ENCODE measurements at regions not wholly inside any gene's neighbourhood (a gene's known extent, or its start where the extent isn't known, plus 50 kb on each side); places are given as distances from the start of the nearest gene placed in this dataset.

DNA sequence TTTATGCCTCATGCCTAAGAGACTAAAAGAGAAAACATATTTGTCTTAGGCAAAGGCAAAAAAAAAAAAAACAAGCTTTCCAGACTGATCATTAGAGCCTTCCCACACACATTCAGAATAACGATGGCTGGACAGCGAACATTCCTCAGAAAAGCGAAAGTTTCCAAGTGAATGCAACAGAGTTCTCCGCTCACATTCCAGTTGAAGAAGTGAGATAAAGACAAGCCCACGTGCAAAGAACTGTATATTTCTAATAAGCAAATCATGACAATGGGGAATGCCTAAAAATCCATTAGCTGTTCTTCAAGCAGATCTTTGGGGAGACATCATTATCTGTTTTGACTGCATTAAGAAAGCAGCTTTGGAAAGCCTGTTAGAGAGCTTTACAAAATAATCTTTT lies 347.9 kb downstream of the METTL4 start:
- H3K36me3 Mint-ChIP-seq (ENCODE audit: low read depth) = no peaks in the 10 kb centered on the region
- Histone ChIP-seq H3K4me1 (ENCODE audit: control insufficient read depth, insufficient read depth, low read length) (no peaks in the 10 kb centered on the region), H3K36me3 (ENCODE audit: control insufficient read depth, insufficient read depth, low read length) (no peaks in the 10 kb centered on the region), H3K27ac (ENCODE audit: low read depth, low read length) (no peak overlapping the region), H3K4me3 (ENCODE audit: low read length) (no peak overlapping the region), H3K9ac (ENCODE audit: extremely low read depth, low read length, poor library complexity, severe bottlenecking) (no peak overlapping the region), H3K9me3 (ENCODE audit: control insufficient read depth, low read length) (no peaks in the 10 kb centered on the region), H3K27me3 (ENCODE audit: control insufficient read depth, insufficient read depth, low read length, poor library complexity, severe bottlenecking) (no peaks in the 10 kb centered on the region)
- no peak for TF ChIP-seq CTCF (conservative IDR thresholded peaks at IDR 0.05)
- no peaks in the 10 kb centered on the region for H3K9me3 Mint-ChIP-seq
- H3K27ac Mint-ChIP-seq = no peak overlapping the region
- WGBS, 2 experiments (ENCODE audit: insufficient coverage in 1 of 2, insufficient read length in 1 of 2) = 77 to 90% methylated on average over 5 of the region's 5 CpGs
- no peaks in the 10 kb centered on the region for H3K27me3 Mint-ChIP-seq (ENCODE audit: insufficient read depth)
- DNase-seq = no peak
- H3K4me3 Mint-ChIP-seq = no peak overlapping the region
- H3K4me1 Mint-ChIP-seq = peaks cover 8% of the 10 kb centered on the region

DNA sequence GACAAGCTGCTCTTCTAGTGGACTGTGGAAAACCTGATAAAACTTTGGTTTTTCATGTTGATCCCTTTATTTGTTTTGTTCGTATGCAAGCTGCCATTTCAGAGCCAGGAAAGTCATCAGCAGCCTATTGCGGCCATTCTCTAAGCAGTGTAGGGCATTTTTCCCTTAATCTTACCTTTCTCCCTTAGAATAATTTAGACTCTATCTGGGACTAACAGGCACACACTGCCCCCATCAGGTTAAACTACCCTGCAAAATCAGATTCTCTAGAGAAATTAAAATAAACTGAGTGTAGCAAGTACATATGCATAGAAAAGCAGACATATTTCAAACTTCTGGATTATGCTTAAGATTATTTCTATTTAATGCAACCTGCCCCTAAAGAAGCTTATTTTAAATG lies 347.5 kb downstream of the METTL4 start:
- no peak overlapping the region for H3K27ac Mint-ChIP-seq
- no peak overlapping the region for H3K27ac ChIP-seq (ENCODE audit: low read depth, low read length)
- peaks cover 3% of the 10 kb centered on the region for H3K9me3 Mint-ChIP-seq
- H3K9ac ChIP-seq (ENCODE audit: extremely low read depth, low read length, poor library complexity, severe bottlenecking) = no peak overlapping the region
- no peaks in the 10 kb centered on the region for H3K4me1 ChIP-seq (ENCODE audit: control insufficient read depth, insufficient read depth, low read length)
- H3K4me3 ChIP-seq (ENCODE audit: low read length) = no peak overlapping the region
- no peak overlapping the region for H3K4me3 Mint-ChIP-seq
- H3K9me3 ChIP-seq (ENCODE audit: control insufficient read depth, low read length) = peaks cover 1% of the 10 kb centered on the region
- peak; percentile 84 for TF ChIP-seq CTCF (conservative IDR thresholded peaks at IDR 0.05)
- peak; percentile 71 for DNase-seq
- no peaks in the 10 kb centered on the region for H3K27me3 ChIP-seq (ENCODE audit: control insufficient read depth, insufficient read depth, low read length, poor library complexity, severe bottlenecking)
- H3K27me3 Mint-ChIP-seq (ENCODE audit: insufficient read depth) = no peaks in the 10 kb centered on the region
- WGBS, 2 experiments (ENCODE audit: insufficient coverage in 1 of 2, insufficient read length in 1 of 2) = 49 to 60% methylated on average over 1 to 2 of the region's 2 CpGs
- H3K36me3 ChIP-seq (ENCODE audit: control insufficient read depth, insufficient read depth, low read length) = no peaks in the 10 kb centered on the region
- peaks cover 8% of the 10 kb centered on the region for H3K4me1 Mint-ChIP-seq
- H3K36me3 Mint-ChIP-seq (ENCODE audit: low read depth) = no peaks in the 10 kb centered on the region

DNA sequence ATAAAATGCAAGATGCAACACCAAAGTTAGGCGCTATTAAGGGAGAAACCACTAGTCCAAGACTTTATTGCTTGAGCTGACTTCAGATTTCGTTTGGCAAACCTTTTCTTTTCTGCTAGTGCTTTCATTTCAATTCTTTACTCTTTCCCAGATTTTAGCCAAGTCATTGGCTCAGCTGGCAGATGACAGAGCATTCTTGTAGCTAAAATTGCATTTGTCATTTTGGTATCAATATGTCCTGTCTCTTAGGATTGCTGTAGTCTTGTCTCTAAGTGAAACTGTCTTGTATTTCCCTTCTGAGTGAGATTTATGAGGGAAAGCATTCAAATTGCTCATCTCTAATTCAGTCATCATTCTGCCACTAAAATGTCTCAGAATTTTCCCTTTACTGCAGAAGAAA lies 335.1 kb downstream of the METTL4 start:
- DNase-seq = no peak
- WGBS, 2 experiments (ENCODE audit: insufficient coverage in 1 of 2, insufficient read length in 1 of 2) = 90 to 91% methylated on average over 2 of the region's 2 CpGs
- Histone ChIP-seq H3K36me3 (ENCODE audit: control insufficient read depth, insufficient read depth, low read length) (no peaks in the 10 kb centered on the region), H3K27ac (ENCODE audit: low read depth, low read length) (no peak overlapping the region), H3K4me3 (ENCODE audit: low read length) (no peak overlapping the region), H3K4me1 (ENCODE audit: control insufficient read depth, insufficient read depth, low read length) (no peaks in the 10 kb centered on the region), H3K27me3 (ENCODE audit: control insufficient read depth, insufficient read depth, low read length, poor library complexity, severe bottlenecking) (no peaks in the 10 kb centered on the region), H3K9me3 (ENCODE audit: control insufficient read depth, low read length) (peaks cover 8% of the 10 kb centered on the region), H3K9ac (ENCODE audit: extremely low read depth, low read length, poor library complexity, severe bottlenecking) (no peak overlapping the region)
- H3K27ac Mint-ChIP-seq = no peak overlapping the region
- no peak for TF ChIP-seq CTCF (conservative IDR thresholded peaks at IDR 0.05)
- H3K4me3 Mint-ChIP-seq = no peak overlapping the region
- H3K36me3 Mint-ChIP-seq (ENCODE audit: low read depth) = no peaks in the 10 kb centered on the region
- H3K4me1 Mint-ChIP-seq = no peaks in the 10 kb centered on the region
- peaks cover 1% of the 10 kb centered on the region for H3K9me3 Mint-ChIP-seq
- no peaks in the 10 kb centered on the region for H3K27me3 Mint-ChIP-seq (ENCODE audit: insufficient read depth)
